GM12892 (cell line): ENCODE measurements at regions not wholly inside any gene's neighbourhood (a gene's known extent, or its start where the extent isn't known, plus 50 kb on each side); places are given as distances from the start of the nearest gene placed in this dataset.

ENCODE experiments used
- POLR2A ChIP-seq: IDR thresholded peaks from 2 replicates; pipeline ENCODE4 v1.6.1; 2011; ENCODE audit warnings: low read depth, low read length, control low read depth
- POLR2AphosphoS5 ChIP-seq: IDR thresholded peaks from 2 replicates; pipeline ENCODE4 v1.6.1; 2011; ENCODE audit warnings: low read depth, low read length, control low read depth
- TAF1 ChIP-seq: IDR thresholded peaks from 2 replicates; pipeline ENCODE4 v1.6.1; 2011; ENCODE audit warnings: low read depth, mild to moderate bottlenecking, control low read depth, low read length, borderline replicate concordance

DNA sequence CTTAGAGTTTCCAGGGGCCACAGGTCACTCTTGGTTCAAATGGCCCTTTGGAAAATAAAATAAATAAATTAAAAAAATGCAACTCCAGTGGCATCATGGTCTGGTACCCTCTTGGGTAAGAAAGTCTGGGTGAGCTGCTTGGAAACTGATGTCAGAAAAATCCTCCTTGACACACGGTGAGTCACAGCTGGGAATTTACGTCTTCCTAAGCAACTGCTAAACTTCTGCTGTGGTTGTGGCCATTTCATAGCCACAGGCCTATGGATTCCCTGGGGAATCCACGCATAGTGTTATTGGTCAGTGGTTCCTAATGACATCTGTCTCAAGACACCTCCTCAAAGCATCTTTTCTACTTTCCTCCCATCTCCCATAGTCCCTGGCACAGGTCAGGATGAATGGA is 220.8 kb downstream of the COG6 start:
- TF ChIP-seq TAF1 (no peak), POLR2A (no peak), POLR2AphosphoS5 (no peak)
